SK-N-SH (cell line): ENCODE measurements at regions not wholly inside any gene's neighbourhood (a gene's known extent, or its start where the extent isn't known, plus 50 kb on each side); places are given as distances from the start of the nearest gene placed in this dataset.

Experiments
- CTCF ChIA-PET: fragments of 300-600, 350-600 bp; formaldehyde crosslinking; extraction: SDS; loops from one replicate; lab custom pipeline; 2021; lab: Yijun Ruan, JAX
- POLR2A ChIA-PET: fragments of 350-600 bp; sonication (Branson Sonifier 250); formaldehyde crosslinking; extraction: SDS; loops from one replicate; lab custom pipeline; 2020; ENCODE audit warnings: antibody characterized with exemption, inconsistent platforms; lab: Yijun Ruan, JAX
- DNase-seq: peaks from one replicate; pipeline ENCODE4 v3.0.0; 2012
- H2AFZ ChIP-seq: fragments of 200-600 bp; sonication (generic); 2 replicates; pipeline ENCODE4 v1.8.1; 2016; ENCODE audit warnings: antibody characterized with exemption, mild to moderate bottlenecking, low read depth
- H3F3A ChIP-seq: fragments of 200-600 bp; sonication (generic); replicated peaks from 2 replicates; pipeline ENCODE3; 2016; ENCODE audit warnings: antibody characterized with exemption, mild to moderate bottlenecking; ENCODE audit not compliant: insufficient read depth
- H3K27ac ChIP-seq, 2 experiments: fragments of 200-500 bp in 1 of 2; fragments of 200-600 bp in 1 of 2; sonication (Bioruptor generic) in 1 of 2; sonication (generic), shearing (Covaris generic) in 1 of 2; 2 replicates each; pipeline versions ENCODE4 v1.5.1 to v1.6.1; 2014 to 2016; ENCODE audit warnings: low read depth in 2 of 2, inconsistent platforms in 1 of 2, low read length in 1 of 2, mild to moderate bottlenecking in 1 of 2, mixed read lengths in 1 of 2
- H3K27me3 ChIP-seq: fragments of 200-600 bp; sonication (generic), shearing (Covaris generic); 2 replicates; pipeline ENCODE4 v1.6.1; 2016; ENCODE audit warnings: mixed run types; ENCODE audit not compliant: insufficient read depth
- H3K36me3 ChIP-seq, 2 experiments: fragments of 200-500 bp in 1 of 2; fragments of 200-600 bp in 1 of 2; sonication (Bioruptor generic) in 1 of 2; sonication (generic) in 1 of 2; replicated peaks in 1 of 2; 2 replicates each; pipeline versions ENCODE3 to v1.5.1; 2014 to 2016; ENCODE audit warnings: low read length in 1 of 2, mild to moderate bottlenecking in 1 of 2; ENCODE audit not compliant: insufficient read depth in 2 of 2, control insufficient read depth in 1 of 2
- H3K4me1 ChIP-seq, 2 experiments: fragments of 200-500 bp in 1 of 2; fragments of 200-600 bp in 1 of 2; sonication (Bioruptor generic) in 1 of 2; sonication (generic), shearing (Covaris generic) in 1 of 2; 2 replicates each; pipeline versions ENCODE4 v1.5.1 to v1.6.1; 2014 to 2016; ENCODE audit warnings: low read depth in 1 of 2, low read length in 1 of 2, mixed run types in 1 of 2; ENCODE audit not compliant: insufficient read depth in 2 of 2, control insufficient read depth in 1 of 2
- H3K4me2 ChIP-seq: fragments of 200-600 bp; sonication (generic), shearing (Covaris generic); 2 replicates; pipeline ENCODE4 v1.6.1; 2017; ENCODE audit warnings: mixed run types
- H3K4me3 ChIP-seq, 2 experiments: fragments of 200-500 bp in 1 of 2; fragments of 200-600 bp in 1 of 2; sonication (Bioruptor generic) in 1 of 2; sonication (generic), shearing (Covaris generic) in 1 of 2; 2 replicates each; pipeline versions ENCODE4 v1.5.1 to v1.8.1; 2014 to 2016; ENCODE audit warnings: low read depth in 2 of 2, inconsistent platforms in 1 of 2, low read length in 1 of 2, mild to moderate bottlenecking in 1 of 2, mixed read lengths in 1 of 2, moderate library complexity in 1 of 2
- H3K79me2 ChIP-seq: fragments of 200-600 bp; sonication (generic); 2 replicates; pipeline ENCODE4 v1.8.1; 2017; ENCODE audit warnings: mild to moderate bottlenecking; ENCODE audit not compliant: insufficient read depth
- H3K9ac ChIP-seq: fragments of 200-600 bp; sonication (generic); 2 replicates; pipeline ENCODE4 v1.6.1; 2017; ENCODE audit warnings: mixed run types
- H3K9me2 ChIP-seq: fragments of 200-600 bp; sonication (generic); 2 replicates; pipeline ENCODE4 v1.6.1; 2017; ENCODE audit warnings: mixed run types
- H3K9me3 ChIP-seq: fragments of 200-600 bp; sonication (generic); 2 replicates; pipeline ENCODE4 v1.6.1; 2017; ENCODE audit warnings: mixed run types, mild to moderate bottlenecking, moderate library complexity
- H4K20me1 ChIP-seq: fragments of 200-600 bp; sonication (generic); 2 replicates; pipeline ENCODE4 v1.6.1; 2017; ENCODE audit warnings: mild to moderate bottlenecking, mixed run types; ENCODE audit not compliant: insufficient read depth
- ELF1 ChIP-seq: IDR thresholded peaks from 2 replicates; pipeline ENCODE4 v1.4.0; 2012
- EP300 ChIP-seq, 2 experiments: IDR thresholded peaks; 2 replicates each; pipeline versions ENCODE4 v1.4.0 to v1.6.1; 2012; ENCODE audit warnings: borderline replicate concordance in 1 of 2, low read depth in 1 of 2, low read length in 1 of 2
- EZH2phosphoT487 ChIP-seq: fragments of 200-600 bp; sonication (generic); IDR thresholded peaks from 2 replicates; pipeline ENCODE4 v1.6.1; 2017; ENCODE audit warnings: low read depth, mixed run types, mild to moderate bottlenecking, antibody characterized with exemption, moderate library complexity, borderline replicate concordance
- FOXJ3 ChIP-seq: sonication (generic); formaldehyde crosslinking; IDR thresholded peaks from 2 replicates; pipeline ENCODE4 v1.5.1; 2020; ENCODE audit warnings: mild to moderate bottlenecking, missing genetic modification reagents
- GATA2 ChIP-seq: sonication (generic); formaldehyde crosslinking; IDR thresholded peaks from 2 replicates; pipeline ENCODE4 v1.5.0; 2020; ENCODE audit warnings: mild to moderate bottlenecking, missing genetic modification reagents
- MXI1 ChIP-seq: IDR thresholded peaks from 2 replicates; pipeline ENCODE4 v1.6.1; 2012; ENCODE audit warnings: mild to moderate bottlenecking, low read depth, low read length, improper control_type of control experiment
- NFIC ChIP-seq: IDR thresholded peaks from 2 replicates; pipeline ENCODE4 v1.4.0; 2012; ENCODE audit warnings: borderline replicate concordance
- POLR2AphosphoS5 ChIP-seq: IDR thresholded peaks from 2 replicates; pipeline ENCODE4 v1.6.1; 2012; ENCODE audit warnings: low read depth, low read length
- RAD21 ChIP-seq: IDR thresholded peaks from 2 replicates; pipeline ENCODE4 v1.6.1; 2012; ENCODE audit warnings: mild to moderate bottlenecking, low read length
- RCOR1 ChIP-seq: fragments of 150-350 bp; IDR thresholded peaks from 2 replicates; pipeline ENCODE4 v1.6.1; 2017; ENCODE audit warnings: antibody characterized with exemption, low read length
- RFX5 ChIP-seq: IDR thresholded peaks from 2 replicates; pipeline ENCODE4 v1.6.1; 2012; ENCODE audit warnings: mild to moderate bottlenecking, improper control_type of control experiment, low read length
- SIN3A ChIP-seq: IDR thresholded peaks from 2 replicates; pipeline ENCODE4 v1.6.1; 2012; ENCODE audit warnings: low read depth, mild to moderate bottlenecking, low read length, moderate library complexity, borderline replicate concordance
- SMC3 ChIP-seq: IDR thresholded peaks from 2 replicates; pipeline ENCODE4 v1.6.1; 2012; ENCODE audit warnings: low read depth, low read length, improper control_type of control experiment
- TAF1 ChIP-seq: IDR thresholded peaks from 2 replicates; pipeline ENCODE4 v1.6.1; 2012; ENCODE audit warnings: low read depth, mild to moderate bottlenecking, low read length, moderate library complexity, borderline replicate concordance
- TCF12 ChIP-seq: IDR thresholded peaks from 2 replicates; pipeline ENCODE4 v1.4.0; 2012
- YY1 ChIP-seq: IDR thresholded peaks from 2 replicates; pipeline ENCODE4 v1.4.0; 2012; ENCODE audit warnings: low read depth, mild to moderate bottlenecking
- WGBS: methylation state at CpG from one replicate; pipeline ENCODE4 v1.1.6; 2017; ENCODE audit warnings: low lambda C conversion rate; 5-methylcytosine and 5-hydroxymethylcytosine counted together
- TF ChIP-seq, protein P1 (sequence below): fragments of 150-350 bp; IDR thresholded peaks from 2 replicates; pipeline ENCODE4 v1.6.1; 2017; ENCODE audit warnings: antibody characterized with exemption, low read length, low read depth, borderline replicate concordance
- TF ChIP-seq, protein P2 (sequence below): IDR thresholded peaks from 2 replicates; pipeline ENCODE4 v1.4.0; 2012; ENCODE audit warnings: low read depth, borderline replicate concordance
- TF ChIP-seq, protein P3 (sequence below): IDR thresholded peaks from 2 replicates; pipeline ENCODE4 v1.4.0; 2012; ENCODE audit warnings: low read depth

DNA sequence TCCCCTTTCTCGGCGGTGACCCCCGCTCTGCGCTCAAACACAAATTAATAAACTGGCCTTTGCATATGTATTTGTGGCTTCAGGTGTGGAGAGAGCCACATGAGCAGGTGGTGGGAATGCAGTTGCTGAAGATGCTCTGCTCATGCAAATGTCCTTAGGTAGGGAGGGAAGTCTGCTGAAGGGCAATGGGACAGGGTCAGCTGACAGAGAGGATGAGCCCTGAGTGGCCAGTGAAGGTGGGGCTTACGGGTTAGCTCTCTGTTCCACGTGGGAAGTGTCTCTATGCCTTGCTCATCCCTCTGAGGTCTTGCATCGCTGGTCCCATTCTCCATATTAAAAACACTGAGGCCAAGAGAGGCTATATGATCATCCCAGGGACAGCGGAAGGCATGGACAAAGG lies 74.2 kb upstream of the CCL1 start:
- no peaks in the 10 kb centered on the region for H3K79me2 ChIP-seq
- WGBS = 62% methylated on average over 6 of the region's 8 CpGs
- no peak for TF ChIP-seq SMC3
- TF ChIP-seq SIN3A = no peak
- no peak for TF ChIP-seq TAF1
- no peak for TF ChIP-seq POLR2AphosphoS5
- no peak for TF ChIP-seq RCOR1
- TF ChIP-seq RFX5 = no peak
- TF ChIP-seq GATA2 (CRISPR knock-in tag) = no peak
- TF ChIP-seq, protein P1, sequence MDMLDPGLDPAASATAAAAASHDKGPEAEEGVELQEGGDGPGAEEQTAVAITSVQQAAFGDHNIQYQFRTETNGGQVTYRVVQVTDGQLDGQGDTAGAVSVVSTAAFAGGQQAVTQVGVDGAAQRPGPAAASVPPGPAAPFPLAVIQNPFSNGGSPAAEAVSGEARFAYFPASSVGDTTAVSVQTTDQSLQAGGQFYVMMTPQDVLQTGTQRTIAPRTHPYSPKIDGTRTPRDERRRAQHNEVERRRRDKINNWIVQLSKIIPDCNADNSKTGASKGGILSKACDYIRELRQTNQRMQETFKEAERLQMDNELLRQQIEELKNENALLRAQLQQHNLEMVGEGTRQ = no peak
- no peak for TF ChIP-seq EP300 (IDR thresholded peaks at IDR 0.05; ENCODE audit: borderline replicate concordance in 1 of 2, low read depth in 1 of 2, low read length in 1 of 2)
- no peak for TF ChIP-seq MXI1
- TF ChIP-seq, protein P2, sequence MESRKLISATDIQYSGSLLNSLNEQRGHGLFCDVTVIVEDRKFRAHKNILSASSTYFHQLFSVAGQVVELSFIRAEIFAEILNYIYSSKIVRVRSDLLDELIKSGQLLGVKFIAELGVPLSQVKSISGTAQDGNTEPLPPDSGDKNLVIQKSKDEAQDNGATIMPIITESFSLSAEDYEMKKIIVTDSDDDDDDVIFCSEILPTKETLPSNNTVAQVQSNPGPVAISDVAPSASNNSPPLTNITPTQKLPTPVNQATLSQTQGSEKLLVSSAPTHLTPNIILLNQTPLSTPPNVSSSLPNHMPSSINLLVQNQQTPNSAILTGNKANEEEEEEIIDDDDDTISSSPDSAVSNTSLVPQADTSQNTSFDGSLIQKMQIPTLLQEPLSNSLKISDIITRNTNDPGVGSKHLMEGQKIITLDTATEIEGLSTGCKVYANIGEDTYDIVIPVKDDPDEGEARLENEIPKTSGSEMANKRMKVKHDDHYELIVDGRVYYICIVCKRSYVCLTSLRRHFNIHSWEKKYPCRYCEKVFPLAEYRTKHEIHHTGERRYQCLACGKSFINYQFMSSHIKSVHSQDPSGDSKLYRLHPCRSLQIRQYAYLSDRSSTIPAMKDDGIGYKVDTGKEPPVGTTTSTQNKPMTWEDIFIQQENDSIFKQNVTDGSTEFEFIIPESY = no peak
- no peak for TF ChIP-seq RAD21
- no peak for TF ChIP-seq TCF12
- TF ChIP-seq, protein P3, sequence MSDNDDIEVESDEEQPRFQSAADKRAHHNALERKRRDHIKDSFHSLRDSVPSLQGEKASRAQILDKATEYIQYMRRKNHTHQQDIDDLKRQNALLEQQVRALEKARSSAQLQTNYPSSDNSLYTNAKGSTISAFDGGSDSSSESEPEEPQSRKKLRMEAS = no peak
- no peak for TF ChIP-seq NFIC
- no peak for TF ChIP-seq EZH2phosphoT487
- TF ChIP-seq ELF1 = no peak
- no peak for TF ChIP-seq YY1
- no peak for TF ChIP-seq FOXJ3 (CRISPR knock-in tag)
- TF ChIP-seq, all 33 proteins: peak for 0
- Histone ChIP-seq H3K9me3 (no peaks in the 10 kb centered on the region), H3F3A (no peaks in the 10 kb centered on the region), H2AFZ (no peak overlapping the region), H3K9ac (no peak overlapping the region), H3K4me3 (no peak overlapping the region), H3K27ac (no peak overlapping the region), H3K36me3 (no peaks in the 10 kb centered on the region), H4K20me1 (no peaks in the 10 kb centered on the region), H3K4me1 (no peaks in the 10 kb centered on the region), H3K27me3 (0 out of 2 replicates have a peak, but pooled peaks cover 5% of the 10 kb centered on the region), H3K4me2 (no peak overlapping the region), H3K9me2 (no peaks in the 10 kb centered on the region)
- ChIA-PET POLR2A (no interaction called here), CTCF (interaction anchor here (6.5 kb wide), 1 partner anchor 17 kb away, joined by 34 read pairs; no protein-coding TSS in a partner anchor)
- DNase-seq = no peak
